GM23338 (cell line): ENCODE measurements at regions not wholly inside any gene's neighbourhood (a gene's known extent, or its start where the extent isn't known, plus 50 kb on each side); places are given as distances from the start of the nearest gene placed in this dataset.

ENCODE experiments used
- ATAC-seq: fragments of 200-7000 bp; cut with Tn5 transposase; 3 replicates; pipeline ENCODE4 v1.9.1; 2020
- DNase-seq: peaks from one replicate; pipeline ENCODE4 v3.0.0-alpha.2; 2015; ENCODE audit warnings: low spot score
- H2AFZ ChIP-seq: fragments of 200-600 bp; sonication (generic); 2 replicates; pipeline ENCODE4 v1.8.0; 2016; ENCODE audit warnings: antibody characterized with exemption, mild to moderate bottlenecking, moderate library complexity
- H3F3A ChIP-seq: fragments of 200-600 bp; sonication (generic); replicated peaks from 2 replicates; pipeline ENCODE4 v1.8.0; 2017; ENCODE audit warnings: antibody characterized with exemption, mixed run types, low read depth
- H3K27ac ChIP-seq: fragments of 200-600 bp; sonication (generic); 2 replicates; pipeline ENCODE4 v1.6.1; 2016; ENCODE audit warnings: low read depth
- H3K27me3 ChIP-seq: fragments of 200-600 bp; sonication (generic); 2 replicates; pipeline ENCODE4 v1.8.0; 2016; ENCODE audit warnings: mild to moderate bottlenecking, mixed run types, moderate library complexity; ENCODE audit not compliant: insufficient read depth
- H3K36me3 ChIP-seq: fragments of 200-600 bp; sonication (generic); 2 replicates; pipeline ENCODE4 v1.8.0; 2016; ENCODE audit warnings: mild to moderate bottlenecking; ENCODE audit not compliant: insufficient read depth
- H3K4me1 ChIP-seq: fragments of 200-600 bp; sonication (generic); 2 replicates; pipeline ENCODE4 v1.8.0; 2016; ENCODE audit warnings: mild to moderate bottlenecking, moderate library complexity; ENCODE audit not compliant: insufficient read depth
- H3K4me2 ChIP-seq: fragments of 200-600 bp; sonication (generic); 2 replicates; pipeline ENCODE4 v1.7.1; 2017; ENCODE audit warnings: mixed run types
- H3K4me3 ChIP-seq: fragments of 200-600 bp; sonication (generic); 2 replicates; pipeline ENCODE4 v1.6.1; 2016; ENCODE audit warnings: mixed run types
- H3K79me2 ChIP-seq: fragments of 200-600 bp; sonication (generic); replicated peaks from 2 replicates; pipeline ENCODE4 v1.8.0; 2017; ENCODE audit warnings: mild to moderate bottlenecking; ENCODE audit not compliant: insufficient read depth
- H3K9me2 ChIP-seq: fragments of 200-600 bp; sonication (generic); 2 replicates; pipeline ENCODE4 v1.8.0; 2017; ENCODE audit not compliant: insufficient read depth
- H4K20me1 ChIP-seq: fragments of 200-600 bp; sonication (generic); replicated peaks from 2 replicates; pipeline ENCODE4 v1.8.0; 2017; ENCODE audit warnings: mild to moderate bottlenecking; ENCODE audit not compliant: insufficient read depth
- H3K27ac Mint-ChIP-seq: 2 replicates; pipeline ENCODE4 v1.8.0; 2020; ENCODE audit warnings: inconsistent platforms, mild to moderate bottlenecking, moderate library complexity, mixed read lengths
- H3K27me3 Mint-ChIP-seq: 3 replicates; pipeline ENCODE4 v1.8.0; 2022; ENCODE audit warnings: low read depth, mild to moderate bottlenecking, moderate library complexity, mixed read lengths, inconsistent platforms; ENCODE audit not compliant: insufficient read depth, poor library complexity
- H3K36me3 Mint-ChIP-seq: 3 replicates; pipeline ENCODE4 v1.8.0; 2021; ENCODE audit warnings: low read depth, mild to moderate bottlenecking, inconsistent platforms, moderate library complexity, mixed read lengths
- H3K4me1 Mint-ChIP-seq: 3 replicates; pipeline ENCODE4 v1.8.0; 2020; ENCODE audit warnings: mild to moderate bottlenecking, inconsistent platforms, mixed read lengths
- H3K4me3 Mint-ChIP-seq: 3 replicates; pipeline ENCODE4 v1.8.0; 2021; ENCODE audit warnings: moderate library complexity, mild to moderate bottlenecking, inconsistent platforms, mixed read lengths
- H3K9me3 Mint-ChIP-seq: 3 replicates; pipeline ENCODE4 v1.8.0; 2020; ENCODE audit warnings: moderate library complexity, mild to moderate bottlenecking, inconsistent platforms, mixed read lengths
- CREB1 ChIP-seq: fragments of 250-450 bp; sonication (Bioruptor Pico); IDR thresholded peaks from 2 replicates; pipeline ENCODE4 v1.5.0; 2020; ENCODE audit warnings: low read depth, mild to moderate bottlenecking, moderate library complexity
- ETS1 ChIP-seq: IDR thresholded peaks from 2 replicates; pipeline ENCODE4 v1.6.1; 2016; ENCODE audit warnings: antibody characterized with exemption
- EZH2 ChIP-seq: fragments of 200-600 bp; sonication (generic); IDR thresholded peaks from one replicate; pipeline ENCODE4 v1.8.0; 2017; ENCODE audit warnings: antibody characterized with exemption, mild to moderate bottlenecking, low read depth; ENCODE audit not compliant: unreplicated experiment
- JUNB ChIP-seq: IDR thresholded peaks from one replicate; pipeline ENCODE4 v1.6.1; 2016; ENCODE audit warnings: antibody characterized with exemption; ENCODE audit not compliant: unreplicated experiment
- NANOG ChIP-seq: IDR thresholded peaks from 2 replicates; pipeline ENCODE4 v1.6.1; 2016; ENCODE audit warnings: antibody characterized with exemption, borderline replicate concordance
- POLR2AphosphoS5 ChIP-seq: IDR thresholded peaks from 2 replicates; pipeline ENCODE4 v1.6.1; 2016; ENCODE audit warnings: antibody characterized with exemption, low read depth
- STAT1 ChIP-seq: IDR thresholded peaks from one replicate; pipeline ENCODE4 v1.6.1; 2016; ENCODE audit warnings: antibody characterized with exemption; ENCODE audit not compliant: unreplicated experiment
- ZNF114 ChIP-seq: fragments of 250-450 bp; sonication (Bioruptor Pico); IDR thresholded peaks from 2 replicates; pipeline ENCODE4 v1.5.0; 2020; ENCODE audit warnings: mild to moderate bottlenecking, moderate library complexity
- ZNF331 ChIP-seq: fragments of 250-450 bp; sonication (Bioruptor Pico); IDR thresholded peaks from 2 replicates; pipeline ENCODE4 v1.5.0; 2020; ENCODE audit warnings: low read depth, mild to moderate bottlenecking, moderate library complexity
- ZNF462 ChIP-seq: fragments of 250-450 bp; sonication (Bioruptor Pico); IDR thresholded peaks from 2 replicates; pipeline ENCODE4 v1.5.0; 2020; ENCODE audit warnings: mild to moderate bottlenecking, moderate library complexity
- TF ChIP-seq, protein P1 (sequence below): IDR thresholded peaks from one replicate; pipeline ENCODE4 v1.6.1; 2018; ENCODE audit warnings: antibody characterized with exemption; ENCODE audit not compliant: unreplicated experiment

- TF ChIP-seq ZNF462 (CRISPR knock-in tag) (no peak), STAT1 (no peak), JUNB (no peak), ETS1 (no peak)
Observed at GRCh38 chr6:2351807-2352431, 106.5 kb upstream of the GMDS start (continued).

DNA sequence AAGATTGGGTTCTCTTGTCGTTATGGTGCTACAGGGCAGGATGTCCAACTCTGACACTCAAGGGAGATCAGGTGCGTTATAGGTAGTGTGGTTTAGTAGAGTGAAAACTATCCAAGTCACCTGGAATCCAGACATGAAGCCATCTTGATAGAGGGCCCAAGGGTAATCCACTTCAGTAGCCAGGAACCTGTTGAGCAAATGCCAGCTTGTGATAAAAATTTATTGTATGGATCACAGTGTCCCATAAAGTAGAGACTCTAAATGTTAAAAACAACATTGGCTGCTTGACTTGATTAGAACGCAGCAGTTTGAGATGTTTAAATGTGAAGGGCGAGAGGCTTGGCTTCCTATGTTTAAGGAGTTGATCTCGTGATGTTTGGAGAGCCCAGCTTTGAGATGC, 105.7 kb upstream of the GMDS start:
- H3F3A ChIP-seq, result no peaks in the 10 kb centered on the region
- no peaks in the 10 kb centered on the region for H3K36me3 ChIP-seq
- Mint-ChIP-seq H3K4me1 (peaks cover 7% of the 10 kb centered on the region; the same call in 1 of the 3 replicates), H3K27me3 (no peaks in the 10 kb centered on the region), H3K9me3 (no peaks in the 10 kb centered on the region), H3K27ac (no peak overlapping the region), H3K4me3 (no peak overlapping the region), H3K36me3 (no peaks in the 10 kb centered on the region)
- no peak for DNase-seq
- no peak overlapping the region for H3K4me2 ChIP-seq
- no peaks in the 10 kb centered on the region for H3K4me1 ChIP-seq
- H3K4me3 ChIP-seq, result no peak overlapping the region
- no peak overlapping the region for H3K27ac ChIP-seq
- H3K79me2 ChIP-seq, result no peaks in the 10 kb centered on the region
- ATAC-seq, result no peak
- peaks cover 3% of the 10 kb centered on the region; the same call in 1 of the 2 replicates for H3K9me2 ChIP-seq
- H3K27me3 ChIP-seq, result no peaks in the 10 kb centered on the region
- no peak overlapping the region for H2AFZ ChIP-seq
- no peaks in the 10 kb centered on the region for H4K20me1 ChIP-seq
- TF ChIP-seq NANOG (no peak), POLR2AphosphoS5 (no peak), JUNB (no peak), STAT1 (no peak), ETS1 (no peak), CREB1 (CRISPR knock-in tag) (no peak), ZNF331 (CRISPR knock-in tag) (no peak), ZNF114 (CRISPR knock-in tag) (no peak), EZH2 (no peak)
- TF ChIP-seq, protein P1, sequence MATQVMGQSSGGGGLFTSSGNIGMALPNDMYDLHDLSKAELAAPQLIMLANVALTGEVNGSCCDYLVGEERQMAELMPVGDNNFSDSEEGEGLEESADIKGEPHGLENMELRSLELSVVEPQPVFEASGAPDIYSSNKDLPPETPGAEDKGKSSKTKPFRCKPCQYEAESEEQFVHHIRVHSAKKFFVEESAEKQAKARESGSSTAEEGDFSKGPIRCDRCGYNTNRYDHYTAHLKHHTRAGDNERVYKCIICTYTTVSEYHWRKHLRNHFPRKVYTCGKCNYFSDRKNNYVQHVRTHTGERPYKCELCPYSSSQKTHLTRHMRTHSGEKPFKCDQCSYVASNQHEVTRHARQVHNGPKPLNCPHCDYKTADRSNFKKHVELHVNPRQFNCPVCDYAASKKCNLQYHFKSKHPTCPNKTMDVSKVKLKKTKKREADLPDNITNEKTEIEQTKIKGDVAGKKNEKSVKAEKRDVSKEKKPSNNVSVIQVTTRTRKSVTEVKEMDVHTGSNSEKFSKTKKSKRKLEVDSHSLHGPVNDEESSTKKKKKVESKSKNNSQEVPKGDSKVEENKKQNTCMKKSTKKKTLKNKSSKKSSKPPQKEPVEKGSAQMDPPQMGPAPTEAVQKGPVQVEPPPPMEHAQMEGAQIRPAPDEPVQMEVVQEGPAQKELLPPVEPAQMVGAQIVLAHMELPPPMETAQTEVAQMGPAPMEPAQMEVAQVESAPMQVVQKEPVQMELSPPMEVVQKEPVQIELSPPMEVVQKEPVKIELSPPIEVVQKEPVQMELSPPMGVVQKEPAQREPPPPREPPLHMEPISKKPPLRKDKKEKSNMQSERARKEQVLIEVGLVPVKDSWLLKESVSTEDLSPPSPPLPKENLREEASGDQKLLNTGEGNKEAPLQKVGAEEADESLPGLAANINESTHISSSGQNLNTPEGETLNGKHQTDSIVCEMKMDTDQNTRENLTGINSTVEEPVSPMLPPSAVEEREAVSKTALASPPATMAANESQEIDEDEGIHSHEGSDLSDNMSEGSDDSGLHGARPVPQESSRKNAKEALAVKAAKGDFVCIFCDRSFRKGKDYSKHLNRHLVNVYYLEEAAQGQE, result no peak
